Stimulated activated CD4-positive, alpha-beta T cell treated with anti-CD3 and anti-CD28 coated beads, Interleukin-4, amount 100 ng/mL, for 4 hours (primary cell): ENCODE measurements at regions not wholly inside any gene's neighbourhood (a gene's known extent, or its start where the extent isn't known, plus 50 kb on each side); places are given as distances from the start of the nearest gene placed in this dataset.

Experiments
- DNase-seq, 2 experiments: peaks; one replicate each; pipeline ENCODE4 v3.0.0-alpha.2; 2020

- DNase-seq: no peak
Measured at GRCh38 chr18:78622251-78622906, 357.2 kb upstream of the SALL3 start.

DNA sequence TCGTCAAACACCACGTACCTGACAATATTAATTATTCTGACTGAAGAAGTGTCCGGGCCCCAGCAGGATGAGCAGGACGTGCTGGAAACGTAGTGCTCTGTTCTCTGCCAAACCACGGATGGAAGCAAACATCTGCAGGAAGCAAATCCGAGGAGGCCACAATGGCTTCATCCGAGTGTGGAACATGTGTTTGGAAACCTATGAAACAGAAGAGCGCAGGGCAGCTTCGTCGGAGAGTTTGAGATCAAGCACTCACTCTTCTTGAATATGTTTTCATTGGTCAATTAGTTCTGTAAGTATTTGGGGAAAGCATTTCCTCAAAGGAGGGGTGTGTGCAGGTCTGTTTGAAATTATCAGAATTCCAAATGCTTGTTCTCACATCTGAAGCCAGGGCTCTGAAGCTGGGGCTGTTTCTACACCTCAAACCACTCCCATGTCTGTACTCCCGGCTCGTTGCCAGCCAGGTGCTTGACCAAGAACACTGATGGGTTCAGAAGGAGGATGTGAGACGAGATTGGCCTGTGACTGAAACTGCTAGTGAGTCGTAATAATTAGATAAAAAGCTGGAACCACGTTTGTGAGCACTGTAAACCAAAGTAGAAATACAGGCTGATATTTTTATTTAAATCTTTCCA is 356.6 kb upstream of the SALL3 start:
- no peak for DNase-seq

DNA sequence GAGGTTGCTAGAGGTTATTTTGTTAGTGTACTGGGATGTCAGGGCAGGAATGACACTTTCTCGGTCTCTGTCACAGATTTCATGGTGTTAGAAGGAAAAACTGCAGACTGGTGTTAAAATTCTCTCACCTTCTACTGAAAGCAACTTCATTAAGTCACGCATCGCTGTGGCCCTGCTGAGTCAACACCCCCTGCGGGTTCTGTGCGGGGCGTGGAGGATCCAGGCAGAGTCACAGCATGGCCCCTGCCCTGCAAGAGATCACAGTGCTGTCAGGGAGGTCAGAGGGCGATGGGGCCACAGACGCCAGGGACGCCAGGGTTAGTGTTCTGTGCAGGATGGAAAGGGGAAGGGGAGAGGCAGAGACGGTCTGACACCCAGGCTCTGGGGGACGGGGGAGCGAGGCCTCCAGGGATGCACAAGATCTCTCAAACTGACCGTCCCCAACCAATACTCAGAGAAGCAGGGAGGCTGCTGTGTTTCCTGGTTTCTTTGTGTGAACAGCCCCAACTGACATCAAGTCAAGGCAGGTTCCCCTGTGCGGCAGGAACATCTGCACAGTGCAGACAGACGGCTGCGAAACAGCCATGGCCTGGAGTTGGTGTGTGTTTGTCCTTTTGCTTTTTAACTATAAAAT is 354.9 kb upstream of the SALL3 start:
- DNase-seq: no peak

- no peak for DNase-seq
Measured at GRCh38 chr18:78625847-78626246, 353.8 kb upstream of the SALL3 start.

DNA sequence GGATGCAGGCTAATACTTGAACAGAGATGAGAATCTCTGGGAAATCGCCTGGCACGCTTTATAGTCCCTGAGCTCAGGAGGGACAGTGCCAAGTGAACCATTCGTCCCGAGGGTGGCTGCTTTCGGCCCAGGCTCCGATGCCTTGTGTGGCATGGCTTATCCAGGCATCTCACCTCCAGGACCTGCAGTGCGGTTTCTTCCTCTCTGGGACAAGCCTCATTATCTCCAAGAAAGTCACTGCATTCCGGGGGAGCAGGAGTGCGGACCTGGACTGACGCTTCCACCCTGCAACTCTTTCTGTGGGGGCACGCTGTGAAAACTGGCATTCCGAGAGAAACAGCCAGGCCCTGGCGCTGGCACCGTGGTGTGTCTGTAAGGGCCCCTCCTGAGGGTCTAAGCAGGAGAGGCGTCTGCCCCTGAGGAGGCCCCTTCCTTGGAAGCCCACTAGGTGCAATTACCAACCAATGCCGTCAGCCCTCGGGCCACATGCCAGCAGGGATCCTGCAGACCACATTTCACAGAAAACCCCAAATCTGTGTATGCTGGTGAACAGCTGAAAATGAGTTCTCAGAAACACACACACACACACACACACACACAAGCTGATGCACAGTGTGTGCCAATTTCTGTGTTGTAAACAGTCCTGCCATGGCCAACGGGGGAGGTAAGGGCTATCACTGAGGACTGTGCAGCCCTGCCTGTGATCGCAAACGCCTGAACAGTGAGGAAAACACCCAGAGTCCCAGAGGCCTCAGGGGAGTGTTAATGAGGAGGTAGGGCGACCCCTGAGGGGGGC is 351.9 kb upstream of the SALL3 start:
- no peak for DNase-seq

DNA sequence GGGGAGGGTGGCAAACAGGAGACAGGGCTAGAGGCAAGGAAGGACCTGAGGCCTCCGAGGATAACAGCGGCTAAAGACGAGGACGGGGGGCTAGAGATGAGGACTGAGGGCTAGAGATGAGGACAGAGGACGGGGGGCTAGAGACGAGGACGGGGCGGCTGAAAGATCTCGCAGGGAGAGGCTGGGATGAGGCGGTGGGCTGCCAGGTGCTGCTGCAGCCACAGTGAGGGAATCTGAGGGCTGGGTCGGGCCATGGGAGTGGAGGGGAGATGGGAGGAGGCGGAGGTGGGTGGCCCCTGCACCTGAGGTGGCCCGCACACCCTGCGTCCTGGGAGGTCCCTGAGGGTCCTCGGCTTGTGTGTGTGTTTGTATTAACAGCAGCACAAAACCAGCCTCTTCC is 350.2 kb upstream of the SALL3 start:
- DNase-seq: no peak

DNA sequence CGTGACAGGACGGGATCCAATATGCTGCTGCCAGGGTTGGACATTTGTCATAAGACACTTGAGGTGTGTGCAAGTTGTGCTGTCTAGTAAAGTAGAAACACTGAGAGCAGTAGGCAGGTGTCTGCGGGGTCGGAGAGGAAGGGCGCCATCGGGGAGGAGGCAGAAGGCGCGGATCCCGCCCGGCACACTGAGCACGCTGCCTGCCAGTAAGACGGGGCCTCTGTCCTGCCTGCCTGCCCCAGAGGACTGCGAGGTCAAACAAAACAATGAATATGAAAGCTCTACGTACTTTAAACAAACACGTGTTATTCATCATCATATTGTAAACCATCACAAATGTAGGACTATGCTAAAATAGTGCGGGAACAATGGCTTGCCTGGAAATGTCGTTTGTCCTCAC is 349.3 kb upstream of the SALL3 start:
- DNase-seq: no peak

DNA sequence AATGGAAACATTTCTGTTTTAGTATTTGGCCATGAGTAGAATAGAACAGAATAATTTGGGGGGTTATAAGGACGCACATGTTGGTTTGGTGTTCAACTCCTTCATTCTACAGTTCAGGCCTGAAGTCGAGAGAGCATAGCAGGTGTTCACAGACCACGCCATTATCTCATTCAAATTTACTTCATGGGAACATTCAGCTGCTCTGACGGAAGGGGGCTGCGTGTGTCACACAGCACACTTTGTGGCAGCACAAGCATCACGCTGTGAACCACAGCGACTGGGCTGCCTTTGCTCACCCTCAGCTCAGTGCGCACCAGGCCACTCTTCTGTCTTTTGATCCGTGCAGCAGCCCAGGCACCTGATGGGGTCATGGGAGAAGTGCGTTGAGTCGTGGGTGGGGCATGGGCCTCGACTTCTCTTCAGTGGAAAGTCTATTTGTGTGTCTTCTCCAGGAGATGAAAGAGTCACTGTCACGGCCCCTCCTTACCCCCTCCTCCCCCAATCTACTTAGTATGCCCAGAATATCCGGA is 348.6 kb upstream of the SALL3 start:
- no peak for DNase-seq

- DNase-seq: no peak
Measured at GRCh38 chr18:78632111-78632541, 347.5 kb upstream of the SALL3 start.

DNA sequence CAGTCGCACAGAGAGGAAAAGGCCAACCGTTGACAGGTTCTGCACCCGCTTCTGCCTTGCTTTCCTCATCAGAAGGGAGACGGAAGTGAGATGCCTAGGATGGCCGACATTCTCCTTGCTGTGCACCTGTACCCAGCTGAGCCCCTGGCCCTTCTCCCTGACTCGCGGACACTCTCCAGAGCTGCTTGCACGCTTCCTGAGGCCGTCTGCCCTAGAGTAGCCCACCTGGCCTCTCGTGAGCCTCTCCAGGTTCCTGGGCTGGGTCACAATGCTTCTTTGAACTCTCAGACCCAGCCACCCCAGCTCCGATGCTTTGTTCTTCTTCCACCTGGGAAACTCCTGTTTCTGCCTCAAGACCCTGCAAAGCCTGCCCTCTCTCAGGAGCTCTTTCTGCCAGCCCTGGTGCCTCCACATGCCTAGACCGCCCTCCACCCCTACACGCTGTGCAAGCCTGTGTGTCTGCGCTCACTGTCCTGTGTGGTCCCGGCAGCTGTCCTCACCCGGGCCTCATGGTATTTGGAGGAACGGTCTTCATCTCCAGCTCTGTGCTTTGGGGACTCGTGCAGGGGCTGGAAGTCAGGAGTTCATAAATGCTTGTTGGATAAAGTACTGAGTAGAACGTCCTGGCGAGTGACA is 345.4 kb upstream of the SALL3 start:
- DNase-seq: no peak

DNA sequence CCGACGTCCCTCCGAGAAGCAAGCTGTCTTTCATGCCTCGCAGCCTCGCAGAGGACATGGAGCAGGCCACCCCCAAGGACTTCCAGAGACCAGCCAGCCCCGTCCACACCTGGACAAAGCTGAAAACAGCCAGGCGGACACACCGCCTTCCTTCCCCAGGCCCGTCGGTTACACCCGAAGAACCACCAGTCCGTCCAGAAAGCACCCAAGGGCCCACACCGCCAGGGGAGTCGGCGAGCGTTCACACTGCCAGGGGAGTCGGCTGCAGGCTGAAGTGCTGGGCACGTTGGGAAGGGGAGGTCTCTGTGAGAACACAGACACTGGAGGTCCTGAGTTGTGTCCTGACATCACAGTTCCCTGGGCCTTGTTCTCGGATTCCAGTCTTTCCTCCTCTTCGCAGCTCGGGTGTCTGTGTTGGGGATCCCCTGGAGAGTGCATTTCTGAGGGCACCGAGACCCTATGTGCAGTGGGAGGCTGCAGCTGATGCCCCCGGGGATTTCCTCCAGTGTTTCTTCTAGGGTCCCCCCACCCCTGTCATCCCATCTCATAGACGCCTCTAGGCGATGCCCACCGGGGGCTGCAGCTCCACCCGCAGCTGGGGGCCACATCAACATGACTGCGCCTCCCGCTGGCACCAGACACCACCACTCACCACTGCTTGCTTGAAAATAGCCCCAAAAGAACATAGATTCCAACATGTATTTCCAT is 344.4 kb upstream of the SALL3 start:
- DNase-seq: no peak

GRCh38 chr18:78636260-78636659 is 343.4 kb upstream of the SALL3 start:
- no peak for DNase-seq

- no peak for DNase-seq
Measured at GRCh38 chr18:78637442-78638402, 341.9 kb upstream of the SALL3 start.

DNA sequence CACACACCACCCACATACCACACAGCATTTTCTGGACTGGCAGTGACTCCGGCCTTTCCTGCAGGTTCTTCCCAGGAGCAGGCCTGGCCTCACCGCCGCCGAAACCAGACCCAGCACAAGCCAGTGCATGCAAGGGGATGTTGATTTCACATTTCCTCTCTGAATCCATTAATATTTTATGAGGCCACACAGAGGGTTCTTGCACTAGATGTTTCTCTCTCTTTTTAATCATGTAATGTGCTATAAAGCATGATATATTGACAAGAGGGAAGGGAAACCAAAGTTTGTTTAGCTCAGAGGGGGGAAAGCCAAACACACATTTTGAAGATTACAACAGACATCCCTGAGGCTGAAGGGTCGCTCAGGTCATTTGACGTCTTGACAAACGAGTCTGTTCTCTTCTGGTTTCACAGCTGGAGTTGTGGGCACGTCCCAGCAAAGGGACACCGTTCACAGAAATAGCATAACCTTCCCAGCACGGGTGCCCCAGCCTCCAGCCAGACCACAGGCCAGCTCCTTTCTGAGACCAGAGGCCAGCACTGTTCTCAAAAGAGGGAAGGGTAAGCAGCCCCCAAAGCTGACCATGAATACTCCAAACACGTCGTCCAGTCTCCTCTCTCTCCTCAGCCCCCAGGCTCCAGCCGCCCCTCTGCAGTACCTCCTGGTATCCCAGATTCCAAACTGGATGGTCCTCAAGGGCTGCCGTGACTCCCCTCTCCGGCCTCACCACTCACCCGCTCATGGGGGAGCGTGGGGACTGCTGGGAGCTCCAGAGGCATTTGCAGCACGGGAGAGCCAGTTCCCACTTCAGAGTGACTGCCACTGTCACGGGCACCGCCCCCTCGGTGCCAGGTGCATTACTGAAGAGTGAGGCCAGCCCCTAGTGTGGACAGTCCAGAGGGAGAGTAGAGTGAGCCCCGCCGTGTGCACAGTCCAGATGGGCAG is 340.3 kb upstream of the SALL3 start:
- no peak for DNase-seq

DNA sequence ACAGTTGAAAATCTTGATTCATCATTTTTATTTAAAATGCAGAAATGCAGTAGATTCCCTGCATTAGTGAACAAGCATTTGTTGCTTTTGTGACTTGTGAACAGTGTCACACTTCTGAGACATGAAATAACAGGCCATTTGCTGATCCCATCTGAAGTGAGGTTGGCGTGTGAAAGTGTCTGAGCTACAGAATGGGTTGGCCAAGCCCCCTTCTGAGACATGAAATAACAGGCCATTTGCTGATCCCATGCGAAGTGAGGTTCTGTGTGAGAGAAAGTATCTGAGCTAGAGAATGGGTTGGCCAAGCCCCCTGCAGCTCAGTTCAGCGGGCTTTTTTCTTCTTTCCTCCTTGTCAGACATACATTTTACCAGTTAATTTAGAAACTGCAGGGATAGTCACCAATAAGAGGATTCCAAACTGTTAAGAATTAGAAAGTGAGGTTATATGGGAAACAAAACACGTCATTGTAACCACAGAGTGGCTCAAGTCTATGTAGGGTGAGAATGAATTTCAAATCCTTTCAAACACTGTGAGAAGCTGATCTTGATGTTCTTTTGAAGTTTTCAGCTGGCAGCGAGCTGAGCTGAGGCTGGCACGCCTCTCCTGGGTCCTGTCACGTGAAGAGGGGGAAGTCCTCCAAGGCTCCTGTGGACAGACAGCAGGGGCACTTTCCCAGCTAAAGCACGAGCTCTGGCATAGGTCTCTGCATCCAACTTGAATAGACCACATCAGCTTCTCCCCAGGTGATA is 339.2 kb upstream of the SALL3 start:
- no peak for DNase-seq

DNA sequence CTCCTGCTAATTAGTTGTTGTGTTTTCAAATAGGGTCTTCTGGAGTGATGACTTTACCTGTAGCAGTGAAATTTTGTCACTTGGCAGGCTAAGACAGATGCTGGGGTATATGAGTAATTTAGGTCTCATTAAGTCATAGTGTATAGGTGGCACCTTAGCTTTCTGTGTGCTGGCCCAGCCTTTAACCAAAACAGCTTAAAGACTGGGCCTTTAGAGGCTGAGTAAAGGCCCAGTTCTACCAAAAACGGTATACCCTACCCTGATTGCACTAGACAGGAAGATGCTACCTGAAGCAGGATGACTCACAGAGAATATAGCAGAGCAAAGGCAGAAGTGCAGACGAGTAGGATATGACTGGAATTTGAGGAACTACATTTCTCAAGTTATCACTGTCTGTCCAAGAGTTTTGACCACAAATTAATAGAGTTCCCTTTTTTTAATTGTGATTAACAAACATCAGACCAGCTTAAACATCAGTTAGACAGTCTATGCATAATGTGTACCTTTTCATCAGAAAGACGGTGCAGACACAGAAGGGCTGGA is 337.9 kb upstream of the SALL3 start:
- DNase-seq: no peak

- no peak for DNase-seq
Measured at GRCh38 chr18:78642296-78642951, 337.2 kb upstream of the SALL3 start.

DNA sequence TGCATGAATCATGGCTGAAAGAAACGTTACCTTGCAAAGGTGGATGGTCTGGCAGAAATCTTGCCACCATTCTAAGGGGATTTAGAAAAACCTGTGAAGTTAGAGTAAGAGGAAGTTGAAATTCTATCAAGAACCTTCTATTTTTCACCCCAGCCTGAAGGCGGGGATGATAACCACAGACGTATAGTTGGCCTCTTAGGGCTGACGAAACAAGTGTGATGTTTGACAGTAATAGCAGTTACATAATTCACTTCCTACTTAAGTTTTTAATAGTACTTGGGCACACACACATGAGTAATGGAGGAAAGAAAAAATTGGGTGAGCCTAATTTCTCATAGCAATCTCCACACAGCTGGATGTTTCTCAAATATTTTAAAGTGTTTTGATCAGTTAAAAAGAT is 336.6 kb upstream of the SALL3 start:
- DNase-seq: no peak
